Ammon's horn (tissue), 1 donor: ENCODE measurements at regions not wholly inside any gene's neighbourhood (a gene's known extent, or its start where the extent isn't known, plus 50 kb on each side); places are given as distances from the start of the nearest gene placed in this dataset.

Experiments
- DNase-seq: peaks from one replicate; pipeline ENCODE4 v3.0.0-alpha.2; 2016; ENCODE audit warnings: low spot score

GRCh38 chr17:77907497-77908461, 50.7 kb upstream of the TNRC6C start:
- no peak for DNase-seq

- no peak for DNase-seq
Observed at GRCh38 chr17:77908501-77908900, 50.0 kb upstream of the TNRC6C start.
